Esophagus muscularis mucosa (tissue), 3 donors: ENCODE measurements at regions not wholly inside any gene's neighbourhood (a gene's known extent, or its start where the extent isn't known, plus 50 kb on each side); places are given as distances from the start of the nearest gene placed in this dataset.

Source experiments
- POLR2AphosphoS5 ChIP-seq, 2 donors: sonication (generic); formaldehyde crosslinking; IDR thresholded peaks; one replicate each; pipeline ENCODE4 v1.6.1; 2017; ENCODE audit warnings: antibody characterized with exemption in 2 of 2
- TF ChIP-seq, protein P1 (sequence below), 3 experiments: fragments of 200-600 bp in 2 of 3; fragments of 450-650 bp in 1 of 3; sonication (generic) in 2 of 3; IDR thresholded peaks; one replicate each; pipeline ENCODE4 v1.5.1; 2017 to 2019; ENCODE audit warnings: antibody characterized with exemption in 3 of 3, mild to moderate bottlenecking in 2 of 3, moderate library complexity in 1 of 3

DNA sequence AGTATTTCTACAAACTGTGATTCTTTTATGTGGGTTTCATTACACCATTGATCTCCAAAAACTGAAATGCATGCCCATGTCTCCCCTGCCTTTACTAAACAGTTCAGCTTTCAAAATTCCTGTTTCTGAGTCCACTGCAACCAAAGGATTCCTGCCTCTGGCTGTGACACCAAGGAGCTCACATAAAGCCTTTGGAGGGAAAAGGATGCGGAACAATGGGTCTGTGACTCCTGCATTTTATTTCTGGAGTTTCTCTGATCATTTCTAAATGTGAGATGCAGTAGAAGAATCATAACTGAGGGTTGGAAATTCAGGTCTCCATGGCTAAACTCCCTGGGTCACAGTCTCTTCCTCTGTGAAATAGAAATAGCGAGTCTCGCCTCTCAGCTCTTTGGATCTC, 149.5 kb downstream of the MEX3B start:
- TF ChIP-seq, protein P1, sequence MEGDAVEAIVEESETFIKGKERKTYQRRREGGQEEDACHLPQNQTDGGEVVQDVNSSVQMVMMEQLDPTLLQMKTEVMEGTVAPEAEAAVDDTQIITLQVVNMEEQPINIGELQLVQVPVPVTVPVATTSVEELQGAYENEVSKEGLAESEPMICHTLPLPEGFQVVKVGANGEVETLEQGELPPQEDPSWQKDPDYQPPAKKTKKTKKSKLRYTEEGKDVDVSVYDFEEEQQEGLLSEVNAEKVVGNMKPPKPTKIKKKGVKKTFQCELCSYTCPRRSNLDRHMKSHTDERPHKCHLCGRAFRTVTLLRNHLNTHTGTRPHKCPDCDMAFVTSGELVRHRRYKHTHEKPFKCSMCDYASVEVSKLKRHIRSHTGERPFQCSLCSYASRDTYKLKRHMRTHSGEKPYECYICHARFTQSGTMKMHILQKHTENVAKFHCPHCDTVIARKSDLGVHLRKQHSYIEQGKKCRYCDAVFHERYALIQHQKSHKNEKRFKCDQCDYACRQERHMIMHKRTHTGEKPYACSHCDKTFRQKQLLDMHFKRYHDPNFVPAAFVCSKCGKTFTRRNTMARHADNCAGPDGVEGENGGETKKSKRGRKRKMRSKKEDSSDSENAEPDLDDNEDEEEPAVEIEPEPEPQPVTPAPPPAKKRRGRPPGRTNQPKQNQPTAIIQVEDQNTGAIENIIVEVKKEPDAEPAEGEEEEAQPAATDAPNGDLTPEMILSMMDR (IDR thresholded peaks at IDR 0.05), result no peak
- TF ChIP-seq POLR2AphosphoS5 (IDR thresholded peaks at IDR 0.05), result no peak
